ENCODE measurements at regions not wholly inside any gene's neighbourhood (a gene's known extent, or its start where the extent isn't known, plus 50 kb on each side); places are given as distances from the start of the nearest gene placed in this dataset.
"Not testable (repeated sequence)": the region's sequence is repeated elsewhere in the genome, so short reads cannot be mapped to it uniquely, and the experiment has no call there.

- no peak overlapping the region for H2AFZ ChIP-seq
- no peak overlapping the region for H3K4me3 ChIP-seq
- DNase-seq (ENCODE audit: low spot score), result no peak
- 90% methylated on average over 2 of the region's 2 CpGs for WGBS (ENCODE audit: low lambda C conversion rate, missing lambda C conversion rate)
- TF ChIP-seq EZH2 (IDR thresholded peaks at IDR 0.05; ENCODE audit: borderline replicate concordance), result no peak
- no peak for TF ChIP-seq EZH2phosphoT487 (IDR thresholded peaks at IDR 0.05; ENCODE audit: low read depth, severe bottlenecking, unreplicated experiment)
- TF ChIP-seq, protein P1, sequence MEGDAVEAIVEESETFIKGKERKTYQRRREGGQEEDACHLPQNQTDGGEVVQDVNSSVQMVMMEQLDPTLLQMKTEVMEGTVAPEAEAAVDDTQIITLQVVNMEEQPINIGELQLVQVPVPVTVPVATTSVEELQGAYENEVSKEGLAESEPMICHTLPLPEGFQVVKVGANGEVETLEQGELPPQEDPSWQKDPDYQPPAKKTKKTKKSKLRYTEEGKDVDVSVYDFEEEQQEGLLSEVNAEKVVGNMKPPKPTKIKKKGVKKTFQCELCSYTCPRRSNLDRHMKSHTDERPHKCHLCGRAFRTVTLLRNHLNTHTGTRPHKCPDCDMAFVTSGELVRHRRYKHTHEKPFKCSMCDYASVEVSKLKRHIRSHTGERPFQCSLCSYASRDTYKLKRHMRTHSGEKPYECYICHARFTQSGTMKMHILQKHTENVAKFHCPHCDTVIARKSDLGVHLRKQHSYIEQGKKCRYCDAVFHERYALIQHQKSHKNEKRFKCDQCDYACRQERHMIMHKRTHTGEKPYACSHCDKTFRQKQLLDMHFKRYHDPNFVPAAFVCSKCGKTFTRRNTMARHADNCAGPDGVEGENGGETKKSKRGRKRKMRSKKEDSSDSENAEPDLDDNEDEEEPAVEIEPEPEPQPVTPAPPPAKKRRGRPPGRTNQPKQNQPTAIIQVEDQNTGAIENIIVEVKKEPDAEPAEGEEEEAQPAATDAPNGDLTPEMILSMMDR (IDR thresholded peaks at IDR 0.05; ENCODE audit: poor library complexity), result no peak
- H3K4me1 ChIP-seq (ENCODE audit: insufficient read depth), result no peaks in the 10 kb centered on the region
- no peaks in the 10 kb centered on the region for H3K9me2 ChIP-seq (replicated peaks; ENCODE audit: insufficient read depth)
- no peak overlapping the region for H3K27ac ChIP-seq
- no peaks in the 10 kb centered on the region for H3K9me3 ChIP-seq (ENCODE audit: low read depth)
- no peaks in the 10 kb centered on the region for H4K20me1 ChIP-seq (ENCODE audit: insufficient read depth, poor library complexity, severe bottlenecking)
- no peaks in the 10 kb centered on the region for H3K79me2 ChIP-seq
- H3K27me3 ChIP-seq, result no peaks in the 10 kb centered on the region
- no peak overlapping the region for H3K4me2 ChIP-seq
- H3K36me3 ChIP-seq (replicated peaks; ENCODE audit: insufficient read depth, low read depth), result no peaks in the 10 kb centered on the region
These were observed 201.9 kb upstream of the PTER start for GRCh38 chr10:16234916-16235315.

- H3K4me2 ChIP-seq, result no peak overlapping the region
- 91% methylated on average over 3 of the region's 3 CpGs for WGBS (ENCODE audit: low lambda C conversion rate, missing lambda C conversion rate)
- DNase-seq (ENCODE audit: low spot score), result no peak
- no peaks in the 10 kb centered on the region for H3K9me3 ChIP-seq (ENCODE audit: low read depth)
- no peaks in the 10 kb centered on the region for H4K20me1 ChIP-seq (ENCODE audit: insufficient read depth, poor library complexity, severe bottlenecking)
- H3K27me3 ChIP-seq, result no peaks in the 10 kb centered on the region
- H2AFZ ChIP-seq, result no peak overlapping the region
- H3K9me2 ChIP-seq (replicated peaks; ENCODE audit: insufficient read depth), result no peaks in the 10 kb centered on the region
- no peaks in the 10 kb centered on the region for H3K79me2 ChIP-seq
- no peak overlapping the region for H3K4me3 ChIP-seq
- no peak overlapping the region for H3K27ac ChIP-seq
- no peaks in the 10 kb centered on the region for H3K4me1 ChIP-seq (ENCODE audit: insufficient read depth)
- no peaks in the 10 kb centered on the region for H3K36me3 ChIP-seq (replicated peaks; ENCODE audit: insufficient read depth, low read depth)
- TF ChIP-seq EZH2phosphoT487 (IDR thresholded peaks at IDR 0.05; ENCODE audit: low read depth, severe bottlenecking, unreplicated experiment) (no peak), EZH2 (IDR thresholded peaks at IDR 0.05; ENCODE audit: borderline replicate concordance) (no peak)
- TF ChIP-seq, protein P1 (IDR thresholded peaks at IDR 0.05; ENCODE audit: poor library complexity), result no peak
These were observed 194.4 kb upstream of the PTER start for GRCh38 chr10:16242446-16242845.

GRCh38 chr10:16242859-16243613 lies 193.8 kb upstream of the PTER start:
- H3K27ac ChIP-seq, result no peak overlapping the region
- no peaks in the 10 kb centered on the region for H3K36me3 ChIP-seq (replicated peaks; ENCODE audit: insufficient read depth, low read depth)
- no peaks in the 10 kb centered on the region for H4K20me1 ChIP-seq (ENCODE audit: insufficient read depth, poor library complexity, severe bottlenecking)
- no peak overlapping the region for H2AFZ ChIP-seq
- H3K9me3 ChIP-seq (ENCODE audit: low read depth), result no peaks in the 10 kb centered on the region
- no peaks in the 10 kb centered on the region for H3K27me3 ChIP-seq
- TF ChIP-seq EZH2phosphoT487 (IDR thresholded peaks at IDR 0.05; ENCODE audit: low read depth, severe bottlenecking, unreplicated experiment) (no peak), EZH2 (IDR thresholded peaks at IDR 0.05; ENCODE audit: borderline replicate concordance) (no peak)
- TF ChIP-seq, protein P1 (IDR thresholded peaks at IDR 0.05; ENCODE audit: poor library complexity), result no peak
- no peak overlapping the region for H3K4me2 ChIP-seq
- no peaks in the 10 kb centered on the region for H3K4me1 ChIP-seq (ENCODE audit: insufficient read depth)
- H3K9me2 ChIP-seq (replicated peaks; ENCODE audit: insufficient read depth), result no peaks in the 10 kb centered on the region
- H3K79me2 ChIP-seq, result no peaks in the 10 kb centered on the region
- no peak for DNase-seq (ENCODE audit: low spot score)
- H3K4me3 ChIP-seq, result no peak overlapping the region

GRCh38 chr10:16250136-16250535 lies 186.7 kb upstream of the PTER start:
- H3K27me3 ChIP-seq; H3K4me3 ChIP-seq; DNase-seq (ENCODE audit: low spot score); H3K9me2 ChIP-seq (replicated peaks; ENCODE audit: insufficient read depth); H2AFZ ChIP-seq; H3K9me3 ChIP-seq (ENCODE audit: low read depth); H3K4me1 ChIP-seq (ENCODE audit: insufficient read depth); H4K20me1 ChIP-seq (ENCODE audit: insufficient read depth, poor library complexity, severe bottlenecking); H3K79me2 ChIP-seq; H3K36me3 ChIP-seq (replicated peaks; ENCODE audit: insufficient read depth, low read depth): not testable (repeated sequence)
- Histone ChIP-seq H3K27ac (peak overlapping the region; percentile 78), H3K4me2 (peak overlapping the region; percentile 58)
- 21% methylated on average over 7 of the region's 7 CpGs for WGBS (ENCODE audit: low lambda C conversion rate, missing lambda C conversion rate)

Data from hepatocyte (in vitro differentiated cells).